Sigmoid colon (tissue), 4 donors: ENCODE measurements at regions not wholly inside any gene's neighbourhood (a gene's known extent, or its start where the extent isn't known, plus 50 kb on each side); places are given as distances from the start of the nearest gene placed in this dataset.

Experiments
- CTCF ChIP-seq, 4 experiments: fragments of 450-650 bp in 3 of 4; fragments of 200-600 bp in 1 of 4; IDR thresholded peaks; one replicate each; pipeline ENCODE4 v1.5.1; 2016 to 2019; ENCODE audit warnings: antibody characterized with exemption in 4 of 4, mild to moderate bottlenecking in 3 of 4, moderate library complexity in 2 of 4
- POLR2A ChIP-seq, 2 donors: fragments of 450-650 bp; IDR thresholded peaks; one replicate each; pipeline ENCODE4 v1.6.1; 2016; ENCODE audit warnings: antibody characterized with exemption in 2 of 2, mild to moderate bottlenecking in 2 of 2, moderate library complexity in 2 of 2
- POLR2AphosphoS5 ChIP-seq, 4 donors: sonication (generic); formaldehyde crosslinking; IDR thresholded peaks; one replicate each; pipeline ENCODE4 v1.6.1; 2017; ENCODE audit warnings: antibody characterized with exemption in 4 of 4

GRCh38 chr11:128180441-128181087, 406.8 kb downstream of the ETS1 start:
- TF ChIP-seq CTCF (IDR thresholded peaks at IDR 0.05) (no peak), POLR2A (IDR thresholded peaks at IDR 0.05) (no peak), POLR2AphosphoS5 (IDR thresholded peaks at IDR 0.05) (no peak)
